Liver (tissue), 8 donors: ENCODE measurements at regions not wholly inside any gene's neighbourhood (a gene's known extent, or its start where the extent isn't known, plus 50 kb on each side); places are given as distances from the start of the nearest gene placed in this dataset.

ENCODE experiments used
- DNase-seq: peaks from one replicate; pipeline ENCODE4 v3.0.0-alpha.2; 2017; ENCODE audit warnings: low spot score
- H3K27ac ChIP-seq, 2 donors: one replicate each; pipeline ENCODE4 v1.7.0; 2013; ENCODE audit warnings: inconsistent platforms in 2 of 2, low read length in 2 of 2, control low read depth in 1 of 2, low read depth in 1 of 2, mild to moderate bottlenecking in 1 of 2
- H3K27me3 ChIP-seq, 4 donors: one replicate each; pipeline versions ENCODE4 v1.6.1 to v1.7.0; 2013; ENCODE audit warnings: low read length in 3 of 4, inconsistent platforms in 1 of 4, mild to moderate bottlenecking in 1 of 4, moderate library complexity in 1 of 4; ENCODE audit not compliant: control insufficient read depth in 4 of 4, insufficient read depth in 4 of 4
- H3K36me3 ChIP-seq, 4 donors: one replicate each; pipeline versions ENCODE4 v1.6.1 to v1.7.0; 2013; ENCODE audit warnings: low read length in 3 of 4, mild to moderate bottlenecking in 3 of 4, low read depth in 1 of 4, moderate library complexity in 1 of 4; ENCODE audit not compliant: control insufficient read depth in 4 of 4, insufficient read depth in 3 of 4
- H3K4me1 ChIP-seq, 4 donors: one replicate each; pipeline versions ENCODE4 v1.6.1 to v1.7.0; 2013; ENCODE audit warnings: low read length in 3 of 4, mild to moderate bottlenecking in 3 of 4, moderate library complexity in 1 of 4; ENCODE audit not compliant: control insufficient read depth in 4 of 4, insufficient read depth in 4 of 4
- H3K4me3 ChIP-seq, 3 donors: one replicate each; pipeline versions ENCODE4 v1.6.1 to v1.7.0; 2013; ENCODE audit warnings: low read length in 3 of 3, control low read depth in 1 of 3, low read depth in 1 of 3, mild to moderate bottlenecking in 1 of 3
- H3K9ac ChIP-seq, 2 donors: one replicate each; pipeline ENCODE4 v1.7.0; 2013; ENCODE audit warnings: low read length in 2 of 2, mild to moderate bottlenecking in 2 of 2, moderate library complexity in 2 of 2, control low read depth in 1 of 2, low read depth in 1 of 2
- H3K9me3 ChIP-seq, 4 donors: one replicate each; pipeline versions ENCODE4 v1.6.1 to v1.7.0; 2013; ENCODE audit warnings: low read length in 3 of 4; ENCODE audit not compliant: control insufficient read depth in 4 of 4
- EGR1 ChIP-seq, 2 donors: IDR thresholded peaks; 2 replicates each; pipeline ENCODE4 v1.6.1; 2016 to 2018; ENCODE audit warnings: antibody characterized with exemption in 2 of 2, low read depth in 2 of 2
- FOXA2 ChIP-seq: IDR thresholded peaks from 2 replicates; pipeline ENCODE4 v1.6.1; 2016; ENCODE audit warnings: antibody characterized with exemption
- GABPA ChIP-seq, 2 donors: IDR thresholded peaks in 1 of 2; conservative IDR thresholded peaks in 1 of 2; 2 replicates each; pipeline ENCODE4 v1.6.1; 2016; ENCODE audit warnings: antibody characterized with exemption in 2 of 2, mild to moderate bottlenecking in 1 of 2, moderate library complexity in 1 of 2
- HNF4A ChIP-seq, 2 donors: conservative IDR thresholded peaks; 2 replicates each; pipeline ENCODE4 v1.6.1; 2016; ENCODE audit warnings: antibody characterized with exemption in 2 of 2, mild to moderate bottlenecking in 2 of 2
- HNF4G ChIP-seq: IDR thresholded peaks from 2 replicates; pipeline ENCODE4 v1.6.1; 2016; ENCODE audit warnings: antibody characterized with exemption
- JUND ChIP-seq, 2 donors: IDR thresholded peaks; 2 replicates each; pipeline ENCODE4 v1.6.1; 2016; ENCODE audit warnings: antibody characterized with exemption in 2 of 2
- RAD21 ChIP-seq, 2 donors: IDR thresholded peaks; 2 replicates each; pipeline ENCODE4 v1.6.1; 2016; ENCODE audit warnings: antibody characterized with exemption in 2 of 2, mild to moderate bottlenecking in 2 of 2
- RXRA ChIP-seq, 2 donors: IDR thresholded peaks; 2 replicates each; pipeline ENCODE4 v1.6.1; 2017 to 2018; ENCODE audit warnings: antibody characterized with exemption in 2 of 2, mild to moderate bottlenecking in 1 of 2
- SP1 ChIP-seq: IDR thresholded peaks from 2 replicates; pipeline ENCODE4 v1.6.1; 2018; ENCODE audit warnings: antibody characterized with exemption, mild to moderate bottlenecking
- TAF1 ChIP-seq: conservative IDR thresholded peaks from 2 replicates; pipeline ENCODE4 v1.6.1; 2016; ENCODE audit warnings: antibody characterized with exemption, mild to moderate bottlenecking
- WGBS: extraction: QIAGEN DNeasy Blood & Tissue Kit; methylation state at CpG from one replicate; pipeline ENCODE4 v1.1.7; 2013; 5-methylcytosine and 5-hydroxymethylcytosine counted together
- TF ChIP-seq, protein P1 (sequence below): IDR thresholded peaks from 2 replicates; pipeline ENCODE4 v1.6.1; 2016; ENCODE audit warnings: antibody characterized with exemption
- TF ChIP-seq, protein P2 (sequence below): IDR thresholded peaks from 2 replicates; pipeline ENCODE4 v1.6.1; 2016; ENCODE audit warnings: antibody characterized with exemption
- TF ChIP-seq, protein P3 (sequence below): IDR thresholded peaks from 2 replicates; pipeline ENCODE4 v1.6.1; 2016; ENCODE audit warnings: antibody characterized with exemption
- TF ChIP-seq, protein P4 (sequence below): fragments of 150-350 bp; IDR thresholded peaks from 2 replicates; pipeline ENCODE4 v1.5.1; 2017; ENCODE audit warnings: improper control_type of control experiment, low read depth, low read length; ENCODE audit not compliant: missing input control
- TF ChIP-seq, protein P5 (sequence below): IDR thresholded peaks from 2 replicates; pipeline ENCODE4 v1.6.1; 2016; ENCODE audit warnings: antibody characterized with exemption, mild to moderate bottlenecking
- donor health status: healthy.
- donor health status: healthy.
- donor health status: healthy.
- donor health status: healthy.
- donor health status: healthy.

DNA sequence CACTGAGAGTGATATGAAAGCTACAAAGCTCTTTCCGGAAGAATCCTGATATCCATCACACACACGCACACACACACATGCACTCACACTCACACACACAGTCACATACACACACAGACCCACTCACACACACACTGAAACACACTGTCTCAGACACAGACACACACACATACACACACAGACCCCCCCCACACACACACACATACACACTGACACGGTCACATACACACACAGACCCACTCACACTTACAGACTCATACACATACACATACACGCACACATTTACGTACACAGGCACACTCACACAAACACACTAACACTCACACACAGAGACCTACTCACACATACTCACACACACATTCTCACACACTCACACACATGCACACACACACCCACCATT, 58.6 kb downstream of the LIG4 start:
- TF ChIP-seq HNF4A (conservative IDR thresholded peaks at IDR 0.05), result no peak
- TF ChIP-seq, protein P1, sequence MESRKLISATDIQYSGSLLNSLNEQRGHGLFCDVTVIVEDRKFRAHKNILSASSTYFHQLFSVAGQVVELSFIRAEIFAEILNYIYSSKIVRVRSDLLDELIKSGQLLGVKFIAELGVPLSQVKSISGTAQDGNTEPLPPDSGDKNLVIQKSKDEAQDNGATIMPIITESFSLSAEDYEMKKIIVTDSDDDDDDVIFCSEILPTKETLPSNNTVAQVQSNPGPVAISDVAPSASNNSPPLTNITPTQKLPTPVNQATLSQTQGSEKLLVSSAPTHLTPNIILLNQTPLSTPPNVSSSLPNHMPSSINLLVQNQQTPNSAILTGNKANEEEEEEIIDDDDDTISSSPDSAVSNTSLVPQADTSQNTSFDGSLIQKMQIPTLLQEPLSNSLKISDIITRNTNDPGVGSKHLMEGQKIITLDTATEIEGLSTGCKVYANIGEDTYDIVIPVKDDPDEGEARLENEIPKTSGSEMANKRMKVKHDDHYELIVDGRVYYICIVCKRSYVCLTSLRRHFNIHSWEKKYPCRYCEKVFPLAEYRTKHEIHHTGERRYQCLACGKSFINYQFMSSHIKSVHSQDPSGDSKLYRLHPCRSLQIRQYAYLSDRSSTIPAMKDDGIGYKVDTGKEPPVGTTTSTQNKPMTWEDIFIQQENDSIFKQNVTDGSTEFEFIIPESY, result no peak
- TF ChIP-seq GABPA (IDR thresholded peaks at IDR 0.05 in 1 of 2, conservative IDR thresholded peaks at IDR 0.05 in 1 of 2), result no peak
- TF ChIP-seq, protein P2, sequence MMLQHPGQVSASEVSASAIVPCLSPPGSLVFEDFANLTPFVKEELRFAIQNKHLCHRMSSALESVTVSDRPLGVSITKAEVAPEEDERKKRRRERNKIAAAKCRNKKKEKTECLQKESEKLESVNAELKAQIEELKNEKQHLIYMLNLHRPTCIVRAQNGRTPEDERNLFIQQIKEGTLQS, result no peak
- no peak for TF ChIP-seq RXRA (IDR thresholded peaks at IDR 0.05)
- TF ChIP-seq JUND (IDR thresholded peaks at IDR 0.05), result no peak
- no peak for TF ChIP-seq TAF1
- no peak for TF ChIP-seq HNF4G
- TF ChIP-seq, protein P3, sequence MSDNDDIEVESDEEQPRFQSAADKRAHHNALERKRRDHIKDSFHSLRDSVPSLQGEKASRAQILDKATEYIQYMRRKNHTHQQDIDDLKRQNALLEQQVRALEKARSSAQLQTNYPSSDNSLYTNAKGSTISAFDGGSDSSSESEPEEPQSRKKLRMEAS, result no peak
- TF ChIP-seq EGR1 (IDR thresholded peaks at IDR 0.05; ENCODE audit: low read depth in 2 of 2), result no peak
- no peak for TF ChIP-seq FOXA2
- no peaks in the 10 kb centered on the region for H3K27me3 ChIP-seq
- DNase-seq, result no peak
- no peak overlapping the region for H3K9ac ChIP-seq
- no peaks in the 10 kb centered on the region for H3K36me3 ChIP-seq
- H3K9me3 ChIP-seq, result peaks cover 0 to 10% (median 2%) of the 10 kb centered on the region in 4 donors
- peaks cover 3 to 14% (median 12%) of the 10 kb centered on the region in 4 donors for H3K4me1 ChIP-seq
- H3K4me3 ChIP-seq, result no peak overlapping the region
- no peak overlapping the region for H3K27ac ChIP-seq
- WGBS, result 94% methylated on average over 5 of the region's 5 CpGs

DNA sequence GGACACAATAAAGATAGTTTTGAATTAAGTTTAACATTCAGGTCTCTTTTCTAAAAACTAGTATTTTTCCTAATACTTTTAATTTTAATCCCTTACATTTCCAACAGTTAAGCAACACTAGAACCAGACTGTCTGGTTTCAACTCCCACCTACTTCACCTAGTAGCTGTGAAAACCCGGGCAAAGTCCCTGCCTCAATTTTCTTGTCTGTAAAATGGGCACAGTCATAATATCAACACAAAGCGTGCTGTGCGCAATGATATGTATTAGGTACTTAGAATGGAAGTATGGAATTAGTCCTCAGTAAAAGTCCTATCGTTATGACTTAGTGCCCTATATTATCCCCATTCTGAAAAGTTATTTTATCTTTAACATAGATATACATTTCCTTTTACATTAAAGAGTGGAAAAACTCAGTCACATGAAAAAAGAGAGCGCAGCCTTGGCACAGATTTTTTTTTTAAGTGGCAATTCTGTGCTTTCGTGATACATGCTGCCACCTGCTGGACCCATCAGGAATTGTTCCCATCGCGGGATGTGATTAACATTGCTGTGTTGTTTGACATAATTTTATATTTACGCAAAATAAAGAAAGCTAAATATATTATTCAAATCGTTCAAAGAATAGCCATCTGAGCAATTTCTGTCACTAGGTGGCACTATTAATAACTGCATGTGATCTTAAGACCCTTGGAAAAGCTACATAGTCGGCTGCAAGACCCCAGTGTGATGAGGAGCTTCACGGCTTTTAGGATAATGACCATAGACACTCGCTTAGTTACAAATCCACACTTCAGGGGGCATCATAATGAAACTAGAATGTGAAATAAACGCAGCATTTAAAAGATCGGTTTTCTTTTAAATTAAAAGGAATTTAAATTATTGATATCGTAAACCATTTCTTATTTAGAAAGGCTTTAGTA, 59.9 kb downstream of the LIG4 start:
- peak; percentile 50 for DNase-seq
- no peak overlapping the region for H3K9ac ChIP-seq
- TF ChIP-seq, protein P4, sequence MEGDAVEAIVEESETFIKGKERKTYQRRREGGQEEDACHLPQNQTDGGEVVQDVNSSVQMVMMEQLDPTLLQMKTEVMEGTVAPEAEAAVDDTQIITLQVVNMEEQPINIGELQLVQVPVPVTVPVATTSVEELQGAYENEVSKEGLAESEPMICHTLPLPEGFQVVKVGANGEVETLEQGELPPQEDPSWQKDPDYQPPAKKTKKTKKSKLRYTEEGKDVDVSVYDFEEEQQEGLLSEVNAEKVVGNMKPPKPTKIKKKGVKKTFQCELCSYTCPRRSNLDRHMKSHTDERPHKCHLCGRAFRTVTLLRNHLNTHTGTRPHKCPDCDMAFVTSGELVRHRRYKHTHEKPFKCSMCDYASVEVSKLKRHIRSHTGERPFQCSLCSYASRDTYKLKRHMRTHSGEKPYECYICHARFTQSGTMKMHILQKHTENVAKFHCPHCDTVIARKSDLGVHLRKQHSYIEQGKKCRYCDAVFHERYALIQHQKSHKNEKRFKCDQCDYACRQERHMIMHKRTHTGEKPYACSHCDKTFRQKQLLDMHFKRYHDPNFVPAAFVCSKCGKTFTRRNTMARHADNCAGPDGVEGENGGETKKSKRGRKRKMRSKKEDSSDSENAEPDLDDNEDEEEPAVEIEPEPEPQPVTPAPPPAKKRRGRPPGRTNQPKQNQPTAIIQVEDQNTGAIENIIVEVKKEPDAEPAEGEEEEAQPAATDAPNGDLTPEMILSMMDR, result peak; percentile 92
- TF ChIP-seq SP1 (no peak), RAD21 (IDR thresholded peaks at IDR 0.05) (peak; percentile 89 to 94), FOXA2 (no peak), HNF4G (peak; percentile 57), HNF4A (conservative IDR thresholded peaks at IDR 0.05) (peak in 1 of 2 donors; percentile 38)
- TF ChIP-seq, protein P1, result no peak
- TF ChIP-seq, protein P5, sequence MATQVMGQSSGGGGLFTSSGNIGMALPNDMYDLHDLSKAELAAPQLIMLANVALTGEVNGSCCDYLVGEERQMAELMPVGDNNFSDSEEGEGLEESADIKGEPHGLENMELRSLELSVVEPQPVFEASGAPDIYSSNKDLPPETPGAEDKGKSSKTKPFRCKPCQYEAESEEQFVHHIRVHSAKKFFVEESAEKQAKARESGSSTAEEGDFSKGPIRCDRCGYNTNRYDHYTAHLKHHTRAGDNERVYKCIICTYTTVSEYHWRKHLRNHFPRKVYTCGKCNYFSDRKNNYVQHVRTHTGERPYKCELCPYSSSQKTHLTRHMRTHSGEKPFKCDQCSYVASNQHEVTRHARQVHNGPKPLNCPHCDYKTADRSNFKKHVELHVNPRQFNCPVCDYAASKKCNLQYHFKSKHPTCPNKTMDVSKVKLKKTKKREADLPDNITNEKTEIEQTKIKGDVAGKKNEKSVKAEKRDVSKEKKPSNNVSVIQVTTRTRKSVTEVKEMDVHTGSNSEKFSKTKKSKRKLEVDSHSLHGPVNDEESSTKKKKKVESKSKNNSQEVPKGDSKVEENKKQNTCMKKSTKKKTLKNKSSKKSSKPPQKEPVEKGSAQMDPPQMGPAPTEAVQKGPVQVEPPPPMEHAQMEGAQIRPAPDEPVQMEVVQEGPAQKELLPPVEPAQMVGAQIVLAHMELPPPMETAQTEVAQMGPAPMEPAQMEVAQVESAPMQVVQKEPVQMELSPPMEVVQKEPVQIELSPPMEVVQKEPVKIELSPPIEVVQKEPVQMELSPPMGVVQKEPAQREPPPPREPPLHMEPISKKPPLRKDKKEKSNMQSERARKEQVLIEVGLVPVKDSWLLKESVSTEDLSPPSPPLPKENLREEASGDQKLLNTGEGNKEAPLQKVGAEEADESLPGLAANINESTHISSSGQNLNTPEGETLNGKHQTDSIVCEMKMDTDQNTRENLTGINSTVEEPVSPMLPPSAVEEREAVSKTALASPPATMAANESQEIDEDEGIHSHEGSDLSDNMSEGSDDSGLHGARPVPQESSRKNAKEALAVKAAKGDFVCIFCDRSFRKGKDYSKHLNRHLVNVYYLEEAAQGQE, result no peak
- TF ChIP-seq, protein P3, result peak; percentile 19
- H3K4me1 ChIP-seq, result peaks cover 3 to 14% (median 12%) of the 10 kb centered on the region in 4 donors
- H3K36me3 ChIP-seq, result no peaks in the 10 kb centered on the region
- H3K4me3 ChIP-seq, result no peak overlapping the region
- 44% methylated on average over 16 of the region's 16 CpGs for WGBS
- peaks cover 0 to 10% (median 2%) of the 10 kb centered on the region in 4 donors for H3K9me3 ChIP-seq
- H3K27me3 ChIP-seq, result peaks cover 0 to 3% (median 0%) of the 10 kb centered on the region in 4 donors
- peak overlapping the region in 1 of 2 donors; percentile 3 for H3K27ac ChIP-seq
